ENCODE measurements at regions not wholly inside any gene's neighbourhood (a gene's known extent, or its start where the extent isn't known, plus 50 kb on each side); places are given as distances from the start of the nearest gene placed in this dataset.

GRCh38 chr6:113357041-113357440 lies 500.1 kb upstream of the MARCKS start:
- TF ChIP-seq CTCF (conservative IDR thresholded peaks at IDR 0.05) (no peak), ZFX (IDR thresholded peaks at IDR 0.05) (no peak)

All from C4-2B (cell line).